ENCODE measurements at regions not wholly inside any gene's neighbourhood (a gene's known extent, or its start where the extent isn't known, plus 50 kb on each side); places are given as distances from the start of the nearest gene placed in this dataset.

DNA sequence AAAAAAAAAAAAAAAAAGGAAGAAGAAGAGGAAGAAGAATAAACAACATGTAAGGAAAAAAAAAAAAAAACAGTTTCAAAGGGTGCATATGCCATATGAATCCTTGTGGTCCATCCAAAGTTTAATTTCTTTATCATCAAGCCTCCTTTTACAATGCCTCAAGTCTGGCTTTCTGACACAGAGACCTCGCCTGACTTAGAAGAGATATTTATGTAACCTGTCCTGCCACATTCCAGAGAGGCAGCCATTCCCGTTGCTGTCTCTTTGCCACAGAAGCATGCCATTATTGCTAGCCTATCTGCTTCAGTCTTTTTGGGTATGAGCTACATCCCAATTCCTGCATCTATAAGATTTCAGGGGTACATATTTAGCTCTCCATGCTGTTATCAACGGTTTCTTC, 596.7 kb upstream of the ATP2B1 start:
- TF ChIP-seq POLR2A (IDR thresholded peaks at IDR 0.05) (no peak), POLR2AphosphoS5 (IDR thresholded peaks at IDR 0.05) (no peak)
- TF ChIP-seq, protein P1, sequence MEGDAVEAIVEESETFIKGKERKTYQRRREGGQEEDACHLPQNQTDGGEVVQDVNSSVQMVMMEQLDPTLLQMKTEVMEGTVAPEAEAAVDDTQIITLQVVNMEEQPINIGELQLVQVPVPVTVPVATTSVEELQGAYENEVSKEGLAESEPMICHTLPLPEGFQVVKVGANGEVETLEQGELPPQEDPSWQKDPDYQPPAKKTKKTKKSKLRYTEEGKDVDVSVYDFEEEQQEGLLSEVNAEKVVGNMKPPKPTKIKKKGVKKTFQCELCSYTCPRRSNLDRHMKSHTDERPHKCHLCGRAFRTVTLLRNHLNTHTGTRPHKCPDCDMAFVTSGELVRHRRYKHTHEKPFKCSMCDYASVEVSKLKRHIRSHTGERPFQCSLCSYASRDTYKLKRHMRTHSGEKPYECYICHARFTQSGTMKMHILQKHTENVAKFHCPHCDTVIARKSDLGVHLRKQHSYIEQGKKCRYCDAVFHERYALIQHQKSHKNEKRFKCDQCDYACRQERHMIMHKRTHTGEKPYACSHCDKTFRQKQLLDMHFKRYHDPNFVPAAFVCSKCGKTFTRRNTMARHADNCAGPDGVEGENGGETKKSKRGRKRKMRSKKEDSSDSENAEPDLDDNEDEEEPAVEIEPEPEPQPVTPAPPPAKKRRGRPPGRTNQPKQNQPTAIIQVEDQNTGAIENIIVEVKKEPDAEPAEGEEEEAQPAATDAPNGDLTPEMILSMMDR (IDR thresholded peaks at IDR 0.05): no peak
- intact Hi-C loops (cut with DNase I): no loop called here

DNA sequence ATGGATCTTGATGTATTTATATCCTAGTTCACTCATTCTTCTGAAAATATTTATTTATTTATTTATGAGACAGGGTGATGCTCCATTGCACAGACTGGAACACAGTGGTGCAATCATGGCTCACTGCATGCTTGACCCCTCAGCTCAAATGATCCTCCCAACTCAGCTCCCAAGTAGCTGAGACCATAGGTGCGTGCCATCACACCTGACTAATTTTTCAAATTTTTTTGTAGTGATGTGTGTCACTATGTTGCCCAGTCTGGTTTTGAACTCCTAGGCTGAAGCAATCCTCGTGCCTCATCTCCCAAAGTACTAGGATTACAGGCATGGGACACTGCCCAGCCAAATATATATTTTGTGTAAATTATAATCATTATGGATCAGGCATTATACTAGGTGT, 595.6 kb upstream of the ATP2B1 start:
- TF ChIP-seq POLR2A (IDR thresholded peaks at IDR 0.05): no peak
- no peak for TF ChIP-seq POLR2AphosphoS5 (IDR thresholded peaks at IDR 0.05)
- TF ChIP-seq, protein P1 (IDR thresholded peaks at IDR 0.05): no peak
- no peak for TF ChIP-seq EP300 (IDR thresholded peaks at IDR 0.05)
- WGBS, 2 donors: 92 to 93% methylated on average over 2 of the region's 2 CpGs
- H3K9me3 ChIP-seq: no peaks in the 10 kb centered on the region
- no peaks in the 10 kb centered on the region for H3K36me3 ChIP-seq
- no peak overlapping the region for H3K27ac ChIP-seq
- no peak overlapping the region for H3K4me3 ChIP-seq
- H3K27me3 ChIP-seq: no peaks in the 10 kb centered on the region
- no peak for DNase-seq
- H3K4me1 ChIP-seq: no peaks in the 10 kb centered on the region
- intact Hi-C loops (cut with DNase I): no loop called here

More for the DNA sequence above, 596.7 kb upstream of the ATP2B1 start:
- no peak overlapping the region for H3K4me3 ChIP-seq
- WGBS, 2 donors: 36 to 69% methylated on average over 3 of the region's 3 CpGs
- no peaks in the 10 kb centered on the region for H3K9me3 ChIP-seq
- no peaks in the 10 kb centered on the region for H3K36me3 ChIP-seq
- H3K4me1 ChIP-seq: no peaks in the 10 kb centered on the region
- H3K27ac ChIP-seq: no peak overlapping the region
- H3K27me3 ChIP-seq: no peaks in the 10 kb centered on the region
- DNase-seq: no peak

DNA sequence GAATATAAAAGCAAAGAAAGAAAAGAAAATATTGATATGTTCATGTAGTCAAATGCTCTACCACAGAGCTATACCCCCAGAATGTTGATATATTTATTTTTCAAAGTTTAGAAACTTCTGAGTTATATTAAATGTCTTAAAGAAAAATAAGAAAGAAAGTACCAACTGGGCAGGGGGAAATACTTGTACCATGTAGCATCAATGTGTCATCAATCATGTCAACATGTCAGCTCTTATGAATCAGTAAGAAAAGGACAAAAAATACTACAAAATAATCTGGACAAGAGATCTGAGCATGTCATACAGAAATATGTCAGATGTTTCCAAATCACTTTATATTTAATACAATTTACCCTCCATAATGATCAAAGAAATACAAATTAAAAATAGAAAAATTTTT, 595.1 kb upstream of the ATP2B1 start:
- H3K27me3 ChIP-seq: no peaks in the 10 kb centered on the region
- no peaks in the 10 kb centered on the region for H3K9me3 ChIP-seq
- H3K36me3 ChIP-seq: no peaks in the 10 kb centered on the region
- no peaks in the 10 kb centered on the region for H3K4me1 ChIP-seq
- no peak overlapping the region for H3K4me3 ChIP-seq
- intact Hi-C loops (cut with DNase I): no loop called here
- TF ChIP-seq, protein P1 (IDR thresholded peaks at IDR 0.05): no peak
- no peak for TF ChIP-seq EP300 (IDR thresholded peaks at IDR 0.05)
- no peak for TF ChIP-seq POLR2A (IDR thresholded peaks at IDR 0.05)
- TF ChIP-seq POLR2AphosphoS5 (IDR thresholded peaks at IDR 0.05): no peak
- H3K27ac ChIP-seq: no peak overlapping the region
- no peak for DNase-seq

DNA sequence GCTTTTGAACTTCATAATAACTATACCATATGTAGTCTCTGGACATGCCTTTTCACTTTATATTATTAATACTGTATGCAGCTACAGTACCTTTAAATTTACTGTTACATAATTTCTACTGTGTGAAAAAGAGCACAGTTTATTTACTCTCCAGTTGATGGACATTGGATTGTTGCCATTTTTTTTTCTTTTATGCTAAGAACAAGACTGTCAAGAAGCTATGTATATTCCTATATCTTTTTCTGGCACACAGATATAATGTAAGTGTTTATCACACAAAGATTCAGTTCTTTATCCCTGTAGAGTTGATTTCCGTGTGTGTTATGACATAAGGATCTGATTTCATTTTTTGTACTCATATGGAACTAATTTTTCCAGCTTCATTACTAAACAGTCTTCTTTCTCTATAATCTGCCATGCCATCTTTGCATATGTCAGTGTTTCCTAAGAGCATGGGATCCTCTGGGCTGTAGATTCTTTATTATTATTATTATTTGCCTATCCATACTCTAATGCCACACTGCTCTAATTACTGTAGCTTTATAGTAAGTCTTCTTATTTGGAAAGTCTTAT, 593.0 kb upstream of the ATP2B1 start:
- no peaks in the 10 kb centered on the region for H3K9me3 ChIP-seq
- intact Hi-C loops (cut with DNase I): no loop called here
- WGBS, 2 donors: 53 to 86% methylated on average over 1 of the region's 1 CpG
- no peak overlapping the region for H3K27ac ChIP-seq
- no peaks in the 10 kb centered on the region for H3K36me3 ChIP-seq
- TF ChIP-seq POLR2A (IDR thresholded peaks at IDR 0.05) (no peak), POLR2AphosphoS5 (IDR thresholded peaks at IDR 0.05) (no peak)
- no peak for DNase-seq
- H3K4me1 ChIP-seq: no peaks in the 10 kb centered on the region
- H3K4me3 ChIP-seq: no peak overlapping the region
- no peaks in the 10 kb centered on the region for H3K27me3 ChIP-seq

DNA sequence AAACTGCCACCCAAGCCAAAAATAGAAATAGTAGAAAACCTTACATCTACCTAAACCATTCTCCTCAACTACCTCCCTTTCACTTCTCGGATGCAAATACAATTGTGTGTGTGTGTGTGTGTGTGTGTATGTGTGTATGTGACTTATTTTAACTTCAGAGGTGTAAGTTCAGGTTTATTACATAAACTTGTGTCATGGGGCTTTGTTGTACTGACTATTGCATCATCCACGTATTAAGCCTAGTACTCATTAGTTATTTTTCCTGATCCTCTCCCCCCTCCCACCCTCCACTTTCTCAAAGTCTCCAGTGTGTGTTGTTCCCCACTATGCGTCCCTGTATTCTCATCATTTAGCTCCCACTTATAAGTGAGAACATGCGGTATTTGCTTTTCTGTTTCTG, 592.5 kb upstream of the ATP2B1 start:
- Histone ChIP-seq H3K4me1 (no peaks in the 10 kb centered on the region), H3K9me3 (no peaks in the 10 kb centered on the region), H3K36me3 (no peaks in the 10 kb centered on the region), H3K27ac (no peak overlapping the region), H3K27me3 (no peaks in the 10 kb centered on the region), H3K4me3 (no peak overlapping the region)
- no peak for DNase-seq
- WGBS, 2 donors: 85 to 91% methylated on average over 4 of the region's 4 CpGs
- intact Hi-C loops (cut with DNase I): no loop called here
- TF ChIP-seq EP300 (IDR thresholded peaks at IDR 0.05) (no peak), POLR2AphosphoS5 (IDR thresholded peaks at IDR 0.05) (no peak), POLR2A (IDR thresholded peaks at IDR 0.05) (no peak)
- TF ChIP-seq, protein P1 (IDR thresholded peaks at IDR 0.05): no peak

Measured in sigmoid colon (tissue), 6 donors.